WERI-Rb-1 (cell line): ENCODE measurements at regions not wholly inside any gene's neighbourhood (a gene's known extent, or its start where the extent isn't known, plus 50 kb on each side); places are given as distances from the start of the nearest gene placed in this dataset.

ENCODE experiments used
- DNase-seq: peaks from one replicate; pipeline ENCODE4 v3.0.0-alpha.2; 2020
- H3K27ac ChIP-seq: fragments of 250-450 bp; sonication (Bioruptor Pico); 2 replicates; pipeline ENCODE4 v1.5.1; 2020; ENCODE audit warnings: mild to moderate bottlenecking, moderate library complexity
- H3K27me3 ChIP-seq: fragments of 250-450 bp; sonication (Bioruptor Pico); 2 replicates; pipeline ENCODE4 v1.5.1; 2021; ENCODE audit warnings: mild to moderate bottlenecking, low read depth, moderate library complexity; ENCODE audit not compliant: insufficient read depth, severe bottlenecking
- H3K36me3 ChIP-seq: fragments of 250-450 bp; sonication (Bioruptor Pico); 2 replicates; pipeline ENCODE4 v1.5.1; 2020; ENCODE audit warnings: mild to moderate bottlenecking, moderate library complexity
- H3K4me3 ChIP-seq: 2 replicates; pipeline ENCODE4 v1.5.1; 2011; ENCODE audit warnings: low read depth, mild to moderate bottlenecking, control low read depth, low read length
- H3K9me3 ChIP-seq: fragments of 250-450 bp; sonication (Bioruptor Pico); 2 replicates; pipeline ENCODE4 v1.5.1; 2021; ENCODE audit warnings: mild to moderate bottlenecking, moderate library complexity; ENCODE audit not compliant: severe bottlenecking
- CTCF ChIP-seq: IDR thresholded peaks from 2 replicates; pipeline ENCODE4 v1.5.1; 2011; ENCODE audit warnings: low read depth, mild to moderate bottlenecking, control low read depth, inconsistent platforms, low read length

DNA sequence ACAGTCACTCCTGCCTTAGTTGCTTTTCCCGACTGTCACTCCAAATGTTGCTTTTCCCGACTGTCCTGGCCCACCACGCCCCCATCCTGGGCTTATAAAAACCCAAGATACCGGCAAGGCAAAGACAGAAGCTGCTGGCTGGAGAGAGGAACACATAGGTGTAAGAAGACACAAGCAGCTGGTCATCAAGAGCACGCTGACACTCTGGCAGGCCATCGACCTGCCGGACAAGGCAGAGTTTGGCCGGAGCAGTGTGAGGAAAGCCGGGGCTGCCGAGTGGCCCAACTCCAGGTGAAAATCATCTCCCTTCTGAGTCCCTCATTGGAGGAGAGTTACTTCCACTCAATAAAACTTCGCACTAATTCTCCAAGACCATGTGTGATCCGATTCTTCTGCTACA is 349.5 kb downstream of the SLITRK1 start:
- H3K27ac ChIP-seq = no peak overlapping the region
- no peak for TF ChIP-seq CTCF
- no peaks in the 10 kb centered on the region for H3K27me3 ChIP-seq
- H3K9me3 ChIP-seq = no peaks in the 10 kb centered on the region
- DNase-seq = no peak
- no peak overlapping the region for H3K4me3 ChIP-seq
- no peaks in the 10 kb centered on the region for H3K36me3 ChIP-seq

GRCh38 chr13:83531022-83531421 is 351.3 kb downstream of the SLITRK1 start:
- Histone ChIP-seq H3K4me3 (no peak overlapping the region), H3K27ac (no peak overlapping the region), H3K27me3 (no peaks in the 10 kb centered on the region), H3K36me3 (no peaks in the 10 kb centered on the region), H3K9me3 (no peaks in the 10 kb centered on the region)
- no peak for TF ChIP-seq CTCF
- DNase-seq = no peak

GRCh38 chr13:83516781-83517180 is 365.5 kb downstream of the SLITRK1 start:
- no peak for TF ChIP-seq CTCF
- H3K36me3 ChIP-seq = no peaks in the 10 kb centered on the region
- DNase-seq = no peak
- no peaks in the 10 kb centered on the region for H3K27me3 ChIP-seq
- no peak overlapping the region for H3K27ac ChIP-seq
- no peak overlapping the region for H3K4me3 ChIP-seq
- H3K9me3 ChIP-seq = no peaks in the 10 kb centered on the region

GRCh38 chr13:83515268-83516015 is 366.8 kb downstream of the SLITRK1 start:
- DNase-seq = no peak
- no peak for TF ChIP-seq CTCF
- Histone ChIP-seq H3K36me3 (no peaks in the 10 kb centered on the region), H3K27ac (no peak overlapping the region), H3K27me3 (no peaks in the 10 kb centered on the region), H3K4me3 (no peak overlapping the region), H3K9me3 (no peaks in the 10 kb centered on the region)

GRCh38 chr13:83508771-83509301 is 373.4 kb downstream of the SLITRK1 start:
- H3K36me3 ChIP-seq = no peaks in the 10 kb centered on the region
- TF ChIP-seq CTCF = no peak
- no peak overlapping the region for H3K4me3 ChIP-seq
- H3K27ac ChIP-seq = no peak overlapping the region
- H3K9me3 ChIP-seq = no peaks in the 10 kb centered on the region
- no peak for DNase-seq
- no peaks in the 10 kb centered on the region for H3K27me3 ChIP-seq

- no peaks in the 10 kb centered on the region for H3K27me3 ChIP-seq
- H3K27ac ChIP-seq = no peak overlapping the region
- H3K4me3 ChIP-seq = no peak overlapping the region
- no peak for TF ChIP-seq CTCF
- H3K36me3 ChIP-seq = no peaks in the 10 kb centered on the region
- no peaks in the 10 kb centered on the region for H3K9me3 ChIP-seq
- DNase-seq = no peak
These were observed 378.9 kb downstream of the SLITRK1 start for GRCh38 chr13:83503424-83503823.
